ENCODE measurements at regions not wholly inside any gene's neighbourhood (a gene's known extent, or its start where the extent isn't known, plus 50 kb on each side); places are given as distances from the start of the nearest gene placed in this dataset.

DNA sequence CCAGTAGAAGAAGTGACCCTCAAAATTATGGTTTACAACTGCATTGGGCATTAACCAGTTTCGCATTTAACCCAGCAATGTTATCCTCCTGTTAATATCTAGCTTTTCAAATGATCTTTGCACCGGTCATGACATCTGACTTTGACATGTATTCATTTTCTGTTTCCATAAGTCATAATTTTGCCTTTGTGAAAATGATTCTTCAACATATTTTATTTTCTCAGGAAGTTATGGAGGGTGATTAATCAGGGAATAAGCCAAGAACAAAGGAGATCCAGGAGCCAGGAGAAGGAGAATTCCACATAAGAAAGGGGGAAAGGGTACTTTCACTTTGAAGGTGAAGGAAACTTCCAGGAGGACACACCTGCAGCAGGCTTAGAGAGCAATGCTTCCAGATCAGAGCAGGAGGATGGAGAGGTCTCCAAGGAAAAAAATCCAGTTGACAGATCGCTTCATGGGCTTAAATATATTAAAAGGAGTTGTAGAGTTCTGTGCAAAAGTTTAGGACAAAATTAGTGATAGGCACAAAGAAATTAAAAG is 92.1 kb upstream of the FAM3C start:
- no peak for DNase-seq

DNA sequence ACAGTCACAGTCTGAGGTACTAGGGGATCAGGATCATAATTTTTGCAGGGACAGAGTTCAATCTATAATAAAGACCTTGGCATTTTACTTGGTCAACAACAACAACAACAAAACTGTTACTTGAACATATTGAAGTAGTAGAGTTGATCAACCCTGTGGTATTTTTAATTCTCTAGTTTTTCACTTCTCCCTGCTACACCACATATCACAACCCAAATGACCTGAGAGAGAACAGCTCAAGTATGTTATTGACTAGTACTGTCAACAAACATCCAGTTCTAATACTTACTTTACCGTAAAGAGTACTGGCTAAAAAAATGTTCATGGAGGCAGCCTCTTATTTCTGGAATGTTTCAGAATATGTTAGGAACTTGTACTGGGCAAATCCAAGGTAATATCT is 90.5 kb upstream of the FAM3C start:
- DNase-seq = no peak

DNA sequence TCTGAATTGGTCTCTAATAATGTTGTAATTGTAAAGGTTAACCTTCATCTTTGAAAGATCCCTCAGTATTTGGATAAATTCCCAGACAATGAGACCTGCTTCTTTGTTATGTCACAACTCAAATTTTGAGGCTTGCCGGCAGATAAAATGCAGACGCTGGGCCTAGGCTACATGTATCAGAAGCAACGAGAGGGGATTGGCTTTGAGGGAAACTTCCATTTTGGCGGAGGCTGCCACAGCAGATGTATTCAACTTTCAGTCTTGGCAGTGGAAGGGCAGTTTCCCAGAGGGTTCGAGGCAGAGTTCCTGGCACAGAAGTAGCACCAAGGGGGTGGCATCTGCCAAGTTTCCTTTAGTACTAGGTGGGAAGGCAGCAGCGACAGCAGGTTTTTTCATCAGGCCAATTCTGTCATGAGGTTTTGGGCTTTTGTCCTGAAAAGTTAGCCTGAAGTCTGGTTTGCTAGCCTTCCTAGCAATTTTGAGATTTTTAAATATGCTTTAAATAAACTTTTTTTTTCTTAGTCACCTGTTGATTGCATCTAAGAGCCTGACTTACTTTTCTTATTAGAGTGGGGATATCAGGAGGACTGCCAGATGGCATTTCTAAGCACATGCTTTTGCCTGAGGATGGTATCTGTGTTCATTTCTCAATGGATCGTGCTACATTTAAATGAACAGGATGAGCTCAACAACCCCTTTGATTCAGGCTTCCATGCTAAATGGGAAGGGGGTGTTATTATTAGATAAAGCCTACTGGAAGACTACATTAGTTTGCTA is 89.5 kb upstream of the FAM3C start:
- DNase-seq = no peak

DNA sequence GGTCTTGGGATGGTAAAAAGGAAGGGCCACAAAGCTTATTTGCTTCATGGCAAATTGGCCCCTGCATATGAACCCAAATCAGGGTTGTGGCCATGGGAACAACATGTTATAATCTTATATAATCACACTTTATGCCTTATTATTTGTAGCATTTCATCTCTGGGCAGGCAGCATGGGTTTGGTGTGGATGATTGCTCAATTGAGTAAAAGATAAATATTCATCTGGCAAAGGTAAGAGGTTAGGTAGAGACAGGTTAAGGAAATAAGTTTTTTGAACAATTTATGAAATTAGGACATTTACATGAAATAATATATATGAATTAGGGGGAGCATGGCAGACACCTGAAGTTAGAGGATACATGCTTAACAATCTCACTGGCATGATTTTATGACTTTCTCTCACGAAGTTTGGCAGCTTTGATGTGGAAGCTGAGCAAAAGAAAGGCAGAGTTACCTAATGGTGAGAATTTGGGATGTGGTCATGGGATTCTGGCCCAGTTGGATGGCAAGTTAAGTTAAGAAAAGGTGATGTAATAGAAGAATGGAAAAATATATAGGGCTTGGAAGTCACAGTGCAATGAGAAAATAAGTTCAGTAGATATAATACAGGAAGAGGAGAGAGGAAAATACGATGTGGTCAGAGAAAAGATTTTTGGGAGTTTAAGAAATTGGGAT is 88.1 kb upstream of the FAM3C start:
- no peak for DNase-seq

DNA sequence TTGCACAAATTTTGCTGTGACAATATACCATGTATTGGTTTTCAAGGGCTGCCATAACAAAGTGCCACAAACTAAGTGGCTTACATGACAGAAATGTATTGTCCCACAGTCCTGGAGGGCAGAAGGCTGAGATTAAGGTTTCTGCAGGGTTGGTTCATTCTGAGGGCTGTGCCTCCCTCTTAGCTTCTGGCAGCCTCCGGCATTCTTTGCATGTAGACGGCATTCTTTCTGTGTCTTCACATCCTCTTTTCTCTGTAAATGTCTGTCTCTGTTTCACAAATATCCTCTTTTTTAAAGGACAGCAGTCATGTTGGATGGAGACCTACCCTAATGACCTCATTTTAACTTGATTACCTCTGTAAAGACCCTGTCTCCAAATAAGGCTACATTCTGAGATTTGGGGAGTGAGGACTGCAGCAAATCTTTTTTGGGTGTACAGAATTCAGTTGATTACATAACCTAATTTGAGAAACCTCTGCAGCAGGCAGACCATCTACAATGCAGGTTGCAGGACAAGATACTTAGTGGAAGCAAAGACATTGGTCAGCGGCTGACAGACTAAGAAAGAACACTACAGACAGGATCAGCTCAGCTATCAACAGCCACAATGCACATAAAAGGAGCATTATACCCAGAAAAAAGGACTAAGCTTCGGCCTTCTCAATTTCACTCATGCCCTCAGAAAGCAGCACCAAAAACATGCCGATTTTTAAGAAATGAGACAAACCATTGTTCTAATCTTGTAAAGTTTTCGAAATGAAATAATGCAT is 84.6 kb upstream of the FAM3C start:
- no peak for DNase-seq

DNA sequence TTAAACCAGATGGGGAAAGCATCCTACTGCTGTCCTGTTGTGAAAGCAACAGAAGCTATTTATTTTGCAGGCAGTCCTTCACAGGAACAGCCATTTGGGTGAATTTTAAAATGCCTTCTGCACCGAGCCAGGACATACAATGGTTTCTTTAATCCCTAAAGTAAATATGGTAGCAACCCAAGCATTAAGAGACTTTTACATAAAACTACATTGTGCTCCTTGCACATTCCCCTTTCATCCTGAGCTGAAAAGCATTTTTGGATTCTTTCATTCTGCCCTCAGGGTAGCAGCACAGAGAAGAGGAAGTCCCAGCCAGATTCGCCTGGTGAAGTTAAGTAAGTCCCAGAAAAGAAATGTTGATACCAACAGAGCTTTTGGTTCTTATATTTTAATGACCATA is 84.0 kb upstream of the FAM3C start:
- DNase-seq = no peak

DNA sequence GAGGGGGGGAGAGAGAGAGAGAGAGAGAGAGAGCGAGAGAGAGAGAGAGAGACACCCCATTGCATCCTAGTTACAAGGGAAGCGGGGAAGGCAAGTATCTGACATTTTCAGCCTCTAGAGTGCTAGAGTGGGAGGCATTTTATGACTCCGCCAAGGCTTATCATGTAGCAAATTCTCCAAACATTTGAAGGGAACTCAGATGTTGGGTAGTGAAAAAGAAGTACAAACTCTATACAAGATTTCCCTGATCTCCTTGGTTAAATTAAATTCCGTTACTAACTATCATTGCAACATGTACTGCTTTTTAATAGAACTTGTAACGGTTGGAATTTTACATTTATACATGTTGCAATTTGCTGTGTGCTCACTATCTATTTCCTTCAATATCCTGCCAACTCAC is 83.4 kb upstream of the FAM3C start:
- no peak for DNase-seq

DNA sequence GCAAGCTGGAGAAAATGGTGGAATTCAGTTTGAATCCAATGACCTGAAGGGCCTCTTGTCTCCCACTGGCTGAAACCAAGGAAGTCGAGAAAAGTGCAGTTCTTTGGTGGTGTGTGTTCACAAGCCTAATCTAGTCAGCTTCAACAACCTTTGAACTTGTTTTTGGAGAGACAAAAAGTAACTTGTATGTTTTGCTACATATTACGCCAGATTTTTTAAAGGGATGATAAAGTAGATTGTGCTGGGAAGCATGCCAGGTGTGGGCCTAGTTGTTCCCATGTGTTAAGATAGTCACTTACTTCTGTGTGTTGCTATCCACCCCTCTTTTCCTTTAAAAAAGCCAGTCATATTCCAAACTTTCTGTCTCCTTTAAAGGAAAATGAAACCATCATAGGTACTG is 79.7 kb upstream of the FAM3C start:
- DNase-seq = no peak

DNA sequence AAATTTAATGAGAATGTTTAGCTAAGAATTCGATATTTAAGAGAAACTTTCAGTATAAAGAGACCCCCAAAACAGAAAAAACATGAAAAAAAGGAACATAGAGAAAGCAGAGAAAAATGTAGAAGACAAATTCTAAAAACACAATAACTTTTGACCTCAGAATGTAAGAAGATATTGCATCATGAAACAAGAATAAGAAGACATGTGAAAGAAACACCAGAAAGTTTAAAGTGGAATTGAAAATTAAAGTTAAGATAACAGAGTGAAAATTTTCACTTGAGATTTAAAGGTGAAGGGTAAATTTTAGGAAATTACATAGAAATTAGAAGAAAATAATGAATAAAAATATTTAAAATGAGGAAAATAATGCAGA is 78.2 kb upstream of the FAM3C start:
- no peak for DNase-seq

DNA sequence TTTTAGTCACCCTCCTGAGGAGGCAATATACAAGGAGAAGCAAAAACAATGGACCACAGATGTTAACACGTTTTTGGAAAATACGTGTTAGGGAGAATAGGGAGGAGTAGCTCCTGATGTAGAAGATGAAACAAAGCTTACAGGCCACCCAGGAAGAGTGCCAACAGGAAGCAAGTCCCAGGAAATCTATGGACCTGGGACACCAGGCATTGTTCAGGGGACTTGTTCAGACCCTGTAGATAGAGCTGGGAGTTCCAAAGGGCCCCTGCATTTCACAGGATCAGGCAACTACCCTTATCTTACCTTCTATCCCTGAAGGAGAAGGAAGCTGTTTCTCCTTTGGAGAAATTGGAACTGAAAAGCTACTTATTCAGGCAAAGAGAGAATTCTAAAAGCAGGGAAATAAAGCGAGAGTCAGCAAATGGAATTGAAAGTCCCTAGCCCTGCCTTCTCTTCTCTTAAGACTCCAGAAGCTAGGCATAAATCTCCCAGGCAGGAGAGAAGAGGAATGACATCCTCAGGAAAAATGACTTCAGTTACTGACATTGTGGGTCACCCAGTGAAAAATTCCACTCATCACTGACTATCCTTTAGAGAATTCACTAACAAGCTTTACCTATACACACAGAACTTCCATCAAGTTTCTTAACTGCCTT is 77.7 kb upstream of the FAM3C start:
- DNase-seq = no peak

DNA sequence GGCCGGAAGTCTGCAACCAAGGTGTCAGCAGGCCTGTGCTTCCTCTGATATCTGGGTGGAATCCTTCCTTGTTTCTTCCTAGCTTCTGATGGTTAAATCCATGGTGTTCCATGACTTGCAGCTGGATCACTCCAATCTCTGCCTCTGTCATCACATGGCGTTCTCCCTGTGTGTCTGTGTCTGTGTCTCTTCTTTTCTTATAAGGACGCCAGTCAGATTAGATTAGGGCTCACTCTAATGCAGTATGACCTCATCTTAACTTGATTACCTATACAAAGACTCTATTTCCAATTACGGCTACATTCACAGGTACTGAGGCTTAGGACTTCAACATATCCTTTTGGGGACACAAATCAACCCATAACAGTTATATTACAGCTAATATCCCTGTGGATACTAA is 70.3 kb upstream of the FAM3C start:
- no peak for DNase-seq

DNA sequence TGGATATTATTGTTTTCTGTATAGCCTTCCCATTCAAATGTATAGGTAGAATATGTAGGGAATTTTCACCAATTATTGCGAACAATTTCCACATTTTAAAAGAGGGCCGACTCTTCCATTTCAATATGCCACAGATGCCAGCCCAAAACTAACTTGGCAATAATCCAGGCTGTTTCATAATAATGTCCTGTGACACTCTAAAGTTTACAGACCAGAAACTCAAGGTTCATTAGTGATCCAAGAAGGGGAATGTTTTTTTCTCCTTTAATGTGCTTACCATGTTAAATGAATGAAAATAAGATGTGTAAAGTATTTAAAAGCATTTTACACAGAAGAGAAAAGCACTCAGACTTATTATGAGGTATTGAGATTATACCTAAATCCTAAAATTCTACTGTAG is 63.0 kb upstream of the FAM3C start:
- no peak for DNase-seq

DNA sequence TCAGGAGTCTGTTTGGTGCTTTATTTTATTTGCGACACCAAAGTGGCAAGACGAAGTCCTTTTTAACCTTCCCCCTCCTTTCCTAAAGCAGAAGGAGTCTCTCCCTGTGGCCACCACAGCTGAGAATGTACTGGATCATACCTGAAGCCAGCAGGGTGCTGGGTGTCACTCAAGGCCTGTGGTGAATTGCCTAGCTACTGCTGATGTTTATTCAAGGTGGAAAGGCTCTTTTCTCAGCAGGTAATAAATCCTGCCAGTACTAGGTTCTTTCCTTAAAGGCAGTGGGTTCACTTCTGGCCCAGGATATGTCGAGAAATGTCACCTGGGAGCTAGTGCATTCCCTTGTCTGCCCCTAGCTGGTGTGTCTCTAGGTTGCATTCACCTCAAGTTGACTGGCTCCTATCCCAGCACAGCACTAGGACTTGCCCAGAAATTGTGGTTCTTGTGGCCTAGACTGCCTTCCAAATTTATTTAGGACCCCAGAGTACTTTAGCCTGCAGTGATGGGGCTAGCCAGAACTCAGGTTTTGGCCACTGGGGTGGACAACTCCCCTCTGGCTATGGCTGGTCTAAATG is 60.8 kb upstream of the FAM3C start:
- DNase-seq = no peak

DNA sequence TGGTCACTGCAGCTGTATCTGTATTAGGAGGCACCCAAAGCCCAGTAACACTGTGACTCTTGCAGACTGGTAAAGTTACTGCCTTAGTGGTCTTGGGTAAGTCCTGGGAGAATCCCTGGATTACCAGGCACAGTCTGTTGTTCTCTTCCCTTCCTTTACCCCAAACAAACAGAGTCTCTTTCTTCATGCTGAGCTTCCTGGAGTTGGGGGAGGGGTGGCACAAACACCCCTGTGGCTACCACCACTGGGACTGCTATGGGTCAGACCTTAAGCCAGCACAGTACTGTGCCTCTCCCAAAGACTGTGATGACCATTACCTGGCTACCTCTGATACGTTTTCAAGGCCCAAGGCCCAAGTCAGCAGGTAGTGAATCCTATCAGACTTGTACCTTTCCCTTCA is 59.9 kb upstream of the FAM3C start:
- no peak for DNase-seq

DNA sequence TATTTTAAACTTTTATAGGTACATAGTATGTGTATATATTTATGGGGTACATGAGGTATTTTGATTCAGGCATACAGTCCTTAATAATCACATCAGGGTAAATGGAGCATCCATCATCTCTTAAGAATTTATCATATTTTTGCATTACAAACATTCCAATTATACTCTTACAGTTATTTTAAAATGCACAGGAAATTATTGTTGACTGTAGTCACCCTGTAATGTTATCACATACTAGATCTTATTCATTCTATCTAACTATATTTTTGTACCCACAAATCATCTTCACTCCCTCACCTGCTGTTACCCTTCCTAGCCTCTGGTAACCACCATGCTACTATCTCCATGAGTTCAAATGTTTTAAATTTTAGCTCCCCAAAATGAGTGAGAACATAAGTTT is 56.3 kb upstream of the FAM3C start:
- no peak for DNase-seq

DNA sequence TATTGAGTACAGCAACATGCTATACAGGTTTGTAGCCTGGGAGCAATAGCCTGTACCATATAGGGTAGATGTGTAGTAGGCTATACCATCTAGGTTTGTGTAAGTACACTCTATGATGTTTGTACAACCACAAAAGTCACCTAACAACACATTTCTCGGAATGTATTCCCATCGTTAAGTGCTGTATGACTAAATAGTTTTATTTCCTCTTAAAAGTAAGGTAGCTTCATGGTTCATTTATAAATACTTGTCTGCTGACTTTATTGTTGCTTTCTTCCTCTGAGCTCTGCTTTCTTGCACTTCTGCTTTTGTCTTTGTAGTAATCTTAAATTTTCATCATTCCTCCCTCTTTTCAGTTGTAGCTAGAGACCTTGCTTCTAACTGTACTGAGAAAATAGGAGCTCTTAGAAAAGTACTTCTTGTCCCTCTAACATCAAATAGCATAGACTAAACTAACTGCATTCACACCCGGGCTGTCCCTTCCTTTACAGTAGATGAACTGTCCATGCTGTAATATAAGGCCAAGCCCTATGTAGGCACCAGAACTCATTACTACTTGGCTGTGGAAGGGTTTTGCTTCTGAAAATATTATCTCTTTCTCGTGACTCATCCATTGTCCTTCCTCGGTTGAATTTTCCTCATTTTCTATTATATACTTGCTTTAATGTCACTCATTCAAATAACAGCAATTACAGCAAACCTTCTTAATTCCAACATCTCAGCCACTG is 55.4 kb upstream of the FAM3C start:
- no peak for DNase-seq

DNA sequence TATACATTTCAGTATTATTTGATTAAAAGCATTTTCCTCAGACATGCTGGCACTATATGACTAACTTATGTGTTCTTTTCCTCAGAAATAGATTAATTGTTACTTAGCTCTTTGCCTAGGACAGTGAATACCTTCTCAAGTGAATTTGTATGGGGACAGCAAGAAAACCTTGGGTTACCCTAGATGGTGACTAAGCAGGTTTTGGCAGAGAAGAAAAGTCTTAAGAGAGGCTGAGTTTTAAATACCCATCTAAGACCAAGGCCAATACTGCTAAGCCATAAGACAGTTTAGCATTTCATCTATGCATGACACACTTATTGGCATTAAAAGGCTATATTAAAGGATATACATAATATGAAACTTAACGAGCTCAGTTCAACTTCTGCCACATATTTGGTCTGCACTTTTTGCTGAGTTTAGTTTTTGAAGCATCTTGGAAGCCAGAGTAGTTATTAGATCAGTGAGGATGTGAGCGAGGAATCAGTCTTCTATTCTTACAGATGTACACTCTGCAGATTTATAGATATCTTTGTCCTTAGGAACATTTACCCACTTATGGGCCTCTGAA is 54.6 kb upstream of the FAM3C start:
- no peak for DNase-seq

DNA sequence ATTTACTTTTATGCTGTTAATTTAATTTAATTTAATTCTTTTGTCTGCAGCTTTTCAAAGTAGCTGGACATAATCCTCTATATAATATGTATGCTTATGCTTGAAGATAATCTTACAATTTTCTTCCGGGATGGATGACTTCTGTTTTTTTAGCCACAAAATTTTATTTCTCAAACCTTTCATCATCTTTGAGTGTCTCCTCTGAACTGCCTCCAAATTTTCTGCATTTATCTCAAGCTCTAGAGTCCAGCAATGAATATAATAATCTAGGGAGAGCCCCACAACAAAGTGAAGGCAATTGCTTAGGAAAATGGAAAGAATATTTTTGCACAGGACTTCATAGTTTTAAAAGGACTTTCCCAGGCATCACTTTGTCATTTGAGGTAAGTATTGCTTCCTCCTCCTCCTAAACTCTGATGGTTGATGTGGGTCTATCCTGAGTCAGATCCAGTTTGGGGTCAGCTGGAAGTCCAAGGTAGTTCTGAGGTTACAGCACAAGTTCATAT is 53.7 kb upstream of the FAM3C start:
- no peak for DNase-seq

DNA sequence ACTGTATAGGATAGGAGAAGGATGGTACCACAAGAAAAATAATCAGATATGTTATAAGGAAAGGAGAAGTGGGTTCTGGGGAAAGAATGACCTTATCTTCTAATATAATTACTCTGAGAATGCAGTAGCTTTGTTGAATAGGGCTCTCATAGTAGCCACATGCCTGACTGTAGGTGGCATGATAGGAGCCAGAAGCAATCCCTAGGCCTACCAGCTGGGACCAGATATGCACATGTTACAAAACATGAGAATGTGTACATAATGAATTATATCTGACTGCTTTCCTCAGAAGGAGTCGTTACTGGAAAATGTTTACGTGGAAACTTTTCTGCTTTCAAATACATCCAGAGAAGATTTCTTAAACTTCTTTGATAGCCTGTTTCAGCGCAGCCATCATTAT is 53.2 kb upstream of the FAM3C start:
- no peak for DNase-seq

DNA sequence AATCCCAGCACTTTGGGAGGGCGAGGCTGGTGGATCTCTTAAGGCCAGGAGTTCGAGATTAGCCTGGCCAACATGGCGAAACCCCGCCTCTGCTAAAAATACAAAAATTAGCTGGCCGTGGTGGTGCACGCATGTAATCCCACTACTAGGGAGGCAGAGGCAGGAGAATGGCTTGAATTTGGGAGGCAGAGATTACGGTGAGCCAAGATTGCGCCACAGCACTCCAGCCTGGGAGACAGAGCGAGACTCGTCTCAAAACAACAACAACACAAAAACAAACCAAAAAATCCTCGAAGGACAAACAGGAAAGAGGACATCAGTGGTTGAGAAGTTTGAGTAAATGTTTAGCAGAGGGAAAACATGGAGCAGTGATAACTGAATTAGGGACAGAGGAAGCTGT is 52.3 kb upstream of the FAM3C start:
- no peak for DNase-seq

DNA sequence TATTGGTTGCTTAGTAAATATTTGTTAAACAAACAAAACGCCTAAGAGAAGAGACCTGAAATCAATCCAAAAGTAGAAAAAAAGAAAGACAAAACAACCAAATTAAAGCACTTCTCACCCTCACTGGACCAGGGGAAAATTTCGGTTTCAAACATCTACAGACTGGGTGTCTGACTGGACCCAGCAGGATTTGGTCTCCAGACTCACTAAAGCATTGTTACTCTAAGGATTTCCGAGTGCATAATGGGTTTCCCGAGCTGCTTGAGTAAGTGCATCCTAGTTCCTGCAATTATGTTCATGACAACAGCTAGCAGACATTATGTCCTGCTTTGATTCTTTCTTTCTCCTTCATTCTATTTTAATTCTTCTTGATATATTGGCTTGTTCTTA is 51.8 kb upstream of the FAM3C start:
- DNase-seq = peak; percentile 16

Data from NCI-H748 treated with DMSO at 0.1 percent for 48 hours (cell line).